PFSK-1 (cell line): ENCODE measurements at regions not wholly inside any gene's neighbourhood (a gene's known extent, or its start where the extent isn't known, plus 50 kb on each side); places are given as distances from the start of the nearest gene placed in this dataset.

Source experiments
- FOXP2 ChIP-seq: optimal IDR thresholded peaks from 2 replicates; pipeline ENCODE3; 2011; ENCODE audit warnings: borderline replicate concordance, control low read depth, inconsistent platforms; ENCODE audit not compliant: insufficient read depth; ENCODE audit errors: extremely low read length, extremely low read depth
- POLR2AphosphoS5 ChIP-seq: IDR thresholded peaks from 2 replicates; pipeline ENCODE4 v1.6.1; 2012; ENCODE audit warnings: low read depth, mild to moderate bottlenecking, control low read depth, low read length, moderate library complexity
- REST ChIP-seq, 2 experiments: IDR thresholded peaks; 2 replicates each; pipeline versions ENCODE4 v1.6.1 to v1.8.0; 2011 to 2012; ENCODE audit warnings: low read depth in 2 of 2, low read length in 2 of 2, control low read depth in 1 of 2, inconsistent platforms in 1 of 2, mild to moderate bottlenecking in 1 of 2, moderate library complexity in 1 of 2; ENCODE audit not compliant: insufficient read depth in 1 of 2
- SIN3A ChIP-seq: IDR thresholded peaks from 2 replicates; pipeline ENCODE4 v1.6.1; 2012; ENCODE audit warnings: mild to moderate bottlenecking, low read length, moderate library complexity, borderline replicate concordance; ENCODE audit not compliant: insufficient read depth
- TAF1 ChIP-seq: IDR thresholded peaks from 2 replicates; pipeline ENCODE4 v1.6.1; 2012; ENCODE audit warnings: low read length, control low read depth, borderline replicate concordance; ENCODE audit not compliant: insufficient read depth

- TF ChIP-seq REST (IDR thresholded peaks at IDR 0.05; ENCODE audit: insufficient read depth in 1 of 2, low read depth in 2 of 2, low read length in 2 of 2) (no peak), POLR2AphosphoS5 (no peak), TAF1 (no peak), SIN3A (no peak), FOXP2 (no peak)
These were observed 58.1 kb upstream of the GPC1 start for GRCh38 chr2:240377366-240377765.
